Erythroblast (primary cell): ENCODE measurements at regions not wholly inside any gene's neighbourhood (a gene's known extent, or its start where the extent isn't known, plus 50 kb on each side); places are given as distances from the start of the nearest gene placed in this dataset.

Experiments used
- GATA1 ChIP-seq: IDR thresholded peaks from 2 replicates; pipeline ENCODE4 v1.6.1; 2011; ENCODE audit warnings: low read depth, mild to moderate bottlenecking, control low read depth, low read length, moderate library complexity
- POLR2A ChIP-seq: IDR thresholded peaks from 2 replicates; pipeline ENCODE4 v1.6.1; 2011; ENCODE audit warnings: mild to moderate bottlenecking, low read length

- TF ChIP-seq POLR2A (no peak), GATA1 (no peak)
Observed at GRCh38 chr13:47008318-47008717, 111.5 kb upstream of the HTR2A start.
